HUES6 (cell line): ENCODE measurements at regions not wholly inside any gene's neighbourhood (a gene's known extent, or its start where the extent isn't known, plus 50 kb on each side); places are given as distances from the start of the nearest gene placed in this dataset.
"Not testable (repeated sequence)": the region's sequence is repeated elsewhere in the genome, so short reads cannot be mapped to it uniquely, and the experiment has no call there.

Experiments used
- H3K27ac ChIP-seq: 2 replicates; pipeline ENCODE4 v1.7.0; 2013; ENCODE audit warnings: low read depth, mild to moderate bottlenecking, low read length, inconsistent platforms
- H3K27me3 ChIP-seq: 2 replicates; pipeline ENCODE4 v1.6.1; 2013; ENCODE audit warnings: low read length; ENCODE audit not compliant: control insufficient read depth, insufficient read depth
- H3K36me3 ChIP-seq: 2 replicates; pipeline ENCODE4 v1.6.1; 2013; ENCODE audit warnings: low read length; ENCODE audit not compliant: control insufficient read depth, insufficient read depth
- H3K4me1 ChIP-seq: 2 replicates; pipeline ENCODE4 v1.6.1; 2013; ENCODE audit warnings: low read length; ENCODE audit not compliant: control insufficient read depth, insufficient read depth
- H3K4me3 ChIP-seq: 2 replicates; pipeline ENCODE4 v1.5.1; 2013; ENCODE audit warnings: low read depth, low read length
- H3K9ac ChIP-seq: one replicate; pipeline ENCODE4 v1.6.1; 2013; ENCODE audit warnings: mild to moderate bottlenecking, low read length
- H3K9me3 ChIP-seq: 2 replicates; pipeline ENCODE4 v1.6.1; 2013; ENCODE audit warnings: low read depth, low read length; ENCODE audit not compliant: control insufficient read depth, insufficient read depth

GRCh38 chr15:92753591-92753990 is 98.0 kb upstream of the FAM174B start:
- Histone ChIP-seq H3K9ac (no peak overlapping the region), H3K27me3 (no peaks in the 10 kb centered on the region), H3K4me3 (no peak overlapping the region), H3K4me1 (no peaks in the 10 kb centered on the region), H3K27ac (no peak overlapping the region), H3K9me3 (peaks cover 4% of the 10 kb centered on the region; the same call in 1 of the 2 replicates), H3K36me3 (no peaks in the 10 kb centered on the region)

DNA sequence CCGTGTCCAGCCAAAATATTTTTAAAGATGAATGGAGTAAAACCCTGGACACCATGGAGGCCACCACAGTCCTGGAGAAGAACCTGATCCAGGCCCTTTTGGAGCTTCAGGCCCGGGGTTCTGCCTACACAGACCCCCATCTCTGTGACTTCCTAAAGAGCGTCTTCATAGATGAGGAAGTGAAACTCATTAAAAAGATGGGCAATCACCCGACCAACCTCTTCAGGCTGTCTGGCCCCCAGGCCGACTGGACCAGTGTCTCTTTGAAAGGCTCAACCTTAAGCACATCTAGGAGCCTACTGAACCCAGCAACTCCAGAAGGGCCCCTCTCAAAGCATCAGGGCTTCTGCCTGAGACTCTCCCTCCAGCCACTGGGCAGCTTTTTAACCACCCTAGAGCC is 107.9 kb upstream of the FAM174B start:
- H3K9ac ChIP-seq = no peak overlapping the region
- H3K4me3 ChIP-seq = no peak overlapping the region

GRCh38 chr15:92768131-92768530 is 112.6 kb upstream of the FAM174B start:
- H3K27me3 ChIP-seq, H3K4me3 ChIP-seq, H3K9ac ChIP-seq, H3K27ac ChIP-seq, H3K4me1 ChIP-seq, H3K36me3 ChIP-seq: not testable (repeated sequence)
- H3K9me3 ChIP-seq = peaks cover 13% of the 10 kb centered on the region

More for the DNA sequence above, 107.9 kb upstream of the FAM174B start:
- Histone ChIP-seq H3K27ac (no peak overlapping the region), H3K27me3 (no peaks in the 10 kb centered on the region), H3K4me1 (no peaks in the 10 kb centered on the region), H3K36me3 (no peaks in the 10 kb centered on the region), H3K9me3 (peaks cover 4% of the 10 kb centered on the region; the same call in 1 of the 2 replicates)

GRCh38 chr15:92770641-92771040 is 115.1 kb upstream of the FAM174B start:
- Histone ChIP-seq H3K9me3 (peaks cover 13% of the 10 kb centered on the region), H3K9ac (no peak overlapping the region), H3K4me1 (no peaks in the 10 kb centered on the region), H3K27ac (no peak overlapping the region), H3K4me3 (no peak overlapping the region), H3K27me3 (no peaks in the 10 kb centered on the region), H3K36me3 (no peaks in the 10 kb centered on the region)

DNA sequence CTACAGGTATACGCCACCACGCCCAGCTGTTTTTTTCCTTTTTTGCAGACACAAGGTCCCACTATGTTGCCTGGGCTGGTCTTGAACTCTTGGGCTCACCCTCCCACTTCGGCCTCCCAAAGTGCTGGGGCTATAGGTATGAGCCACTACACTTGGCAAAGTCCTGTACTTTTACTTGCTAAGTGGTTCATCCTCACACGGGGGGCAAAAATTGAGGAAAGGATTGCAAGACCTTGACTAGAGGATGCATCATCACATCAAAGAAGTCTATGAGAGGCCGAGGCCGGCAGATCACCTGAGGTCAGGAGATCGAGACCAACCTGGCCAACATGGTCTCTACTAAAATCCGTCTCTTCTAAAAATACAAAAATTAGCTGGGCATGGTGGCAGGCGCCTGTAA is 116.5 kb upstream of the FAM174B start:
- Histone ChIP-seq H3K4me3 (no peak overlapping the region), H3K4me1 (no peaks in the 10 kb centered on the region), H3K36me3 (no peaks in the 10 kb centered on the region), H3K27ac (no peak overlapping the region), H3K9me3 (peaks cover 10% of the 10 kb centered on the region), H3K27me3 (no peaks in the 10 kb centered on the region), H3K9ac (no peak overlapping the region)

DNA sequence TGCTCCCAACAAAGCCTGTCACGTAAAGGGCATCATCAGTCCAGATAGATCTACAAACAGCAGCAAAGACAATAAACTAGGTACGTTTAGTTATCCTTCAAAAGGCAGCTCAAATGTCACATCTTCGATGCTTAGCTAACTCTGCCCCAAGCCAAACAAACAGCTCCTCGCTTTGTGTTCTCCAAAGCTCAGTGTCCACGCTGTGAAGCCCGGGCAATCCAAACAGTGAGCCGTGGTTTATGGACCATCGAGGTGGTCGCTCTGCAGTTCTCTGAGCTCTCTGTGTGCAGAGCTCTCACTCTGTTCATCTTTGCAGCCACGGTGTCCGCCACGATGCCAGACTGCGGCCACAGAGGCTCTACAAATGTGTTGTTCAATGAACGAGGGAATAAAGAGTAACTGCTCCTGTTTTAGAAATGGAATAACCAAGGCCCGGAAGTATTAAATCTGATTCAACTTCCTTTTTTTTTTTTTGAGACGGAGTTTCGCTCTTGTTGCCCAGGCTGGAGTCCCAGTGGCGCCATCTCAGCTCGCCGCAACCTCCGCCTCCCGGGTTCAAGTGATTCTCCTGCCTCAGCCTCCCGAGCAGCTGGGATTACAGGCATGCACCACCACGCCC is 117.2 kb upstream of the FAM174B start:
- peaks cover 10% of the 10 kb centered on the region for H3K9me3 ChIP-seq
- no peaks in the 10 kb centered on the region for H3K36me3 ChIP-seq
- no peak overlapping the region for H3K9ac ChIP-seq

DNA sequence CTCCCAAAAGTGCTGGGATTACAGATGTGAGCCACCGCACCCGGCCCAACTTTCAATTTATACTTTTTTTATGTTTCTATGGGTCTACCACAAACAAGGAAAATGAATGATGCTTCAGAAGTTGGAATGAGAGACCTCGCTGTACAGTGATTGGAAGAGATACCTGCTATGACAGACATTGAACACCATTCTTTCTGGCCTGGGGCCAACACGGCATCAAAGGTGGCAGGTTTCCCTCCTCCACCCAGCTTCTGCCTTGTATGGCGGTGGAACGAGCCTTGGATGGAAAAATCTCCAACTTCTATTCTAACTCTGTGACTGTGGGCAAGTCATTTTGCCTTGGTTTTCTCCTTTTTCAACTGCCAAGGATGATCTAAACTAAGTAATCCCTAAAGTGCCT is 117.8 kb upstream of the FAM174B start:
- Histone ChIP-seq H3K36me3 (no peaks in the 10 kb centered on the region), H3K27ac (no peak overlapping the region), H3K4me1 (no peaks in the 10 kb centered on the region), H3K4me3 (no peak overlapping the region), H3K9me3 (peaks cover 10% of the 10 kb centered on the region), H3K27me3 (no peaks in the 10 kb centered on the region), H3K9ac (no peak overlapping the region)

More for the DNA sequence above, 117.2 kb upstream of the FAM174B start:
- Histone ChIP-seq H3K27me3 (no peaks in the 10 kb centered on the region), H3K27ac (no peak overlapping the region), H3K4me3 (no peak overlapping the region), H3K4me1 (no peaks in the 10 kb centered on the region)

DNA sequence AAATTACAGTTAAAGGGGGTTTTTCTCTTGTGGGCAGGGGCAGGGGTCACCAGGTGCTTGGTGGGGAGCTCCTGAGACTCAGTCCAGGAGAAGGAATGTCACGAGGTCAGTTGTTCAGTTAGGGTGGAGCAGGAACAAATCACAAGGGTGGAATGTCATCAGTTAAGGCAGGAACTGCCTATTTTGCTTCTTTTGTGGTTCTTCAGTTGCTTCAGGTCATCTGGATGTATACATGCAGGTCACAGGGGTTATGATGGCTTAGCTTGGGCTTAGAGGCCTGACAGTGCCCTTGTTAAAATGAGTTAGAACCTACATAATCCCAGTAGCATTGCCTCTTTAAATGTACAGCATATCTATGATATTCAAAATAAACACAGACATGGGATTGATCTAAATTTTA is 120.2 kb upstream of the CHD2 start:
- H3K4me3 ChIP-seq = no peak overlapping the region
- no peaks in the 10 kb centered on the region for H3K4me1 ChIP-seq
- no peaks in the 10 kb centered on the region; the same call in 1 of the 2 replicates for H3K9me3 ChIP-seq
- no peak overlapping the region for H3K27ac ChIP-seq
- H3K36me3 ChIP-seq = no peaks in the 10 kb centered on the region
- H3K27me3 ChIP-seq = no peaks in the 10 kb centered on the region
- H3K9ac ChIP-seq = no peak overlapping the region

DNA sequence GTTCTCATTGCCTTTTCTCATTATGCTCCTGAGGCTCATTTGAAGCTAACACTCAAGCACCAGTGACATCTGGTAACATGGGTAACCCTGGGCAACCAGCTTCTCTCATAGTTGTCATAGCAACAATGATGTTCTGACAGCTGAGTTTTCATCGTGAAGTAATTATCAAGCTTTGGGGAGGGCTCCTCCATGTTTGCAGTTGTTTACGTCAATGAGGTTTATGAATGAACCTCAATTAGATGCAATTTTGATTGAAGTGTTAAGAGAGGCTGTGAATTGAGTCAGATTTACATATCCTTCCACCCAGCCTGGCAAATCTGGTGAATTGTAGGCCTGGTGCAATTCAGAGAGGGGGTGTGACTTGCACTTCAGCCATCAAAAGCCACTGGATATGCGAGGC is 119.3 kb upstream of the CHD2 start:
- Histone ChIP-seq H3K4me1 (no peaks in the 10 kb centered on the region), H3K9me3 (no peaks in the 10 kb centered on the region; the same call in 1 of the 2 replicates), H3K4me3 (no peak overlapping the region), H3K27me3 (no peaks in the 10 kb centered on the region), H3K36me3 (no peaks in the 10 kb centered on the region), H3K27ac (no peak overlapping the region), H3K9ac (no peak overlapping the region)

DNA sequence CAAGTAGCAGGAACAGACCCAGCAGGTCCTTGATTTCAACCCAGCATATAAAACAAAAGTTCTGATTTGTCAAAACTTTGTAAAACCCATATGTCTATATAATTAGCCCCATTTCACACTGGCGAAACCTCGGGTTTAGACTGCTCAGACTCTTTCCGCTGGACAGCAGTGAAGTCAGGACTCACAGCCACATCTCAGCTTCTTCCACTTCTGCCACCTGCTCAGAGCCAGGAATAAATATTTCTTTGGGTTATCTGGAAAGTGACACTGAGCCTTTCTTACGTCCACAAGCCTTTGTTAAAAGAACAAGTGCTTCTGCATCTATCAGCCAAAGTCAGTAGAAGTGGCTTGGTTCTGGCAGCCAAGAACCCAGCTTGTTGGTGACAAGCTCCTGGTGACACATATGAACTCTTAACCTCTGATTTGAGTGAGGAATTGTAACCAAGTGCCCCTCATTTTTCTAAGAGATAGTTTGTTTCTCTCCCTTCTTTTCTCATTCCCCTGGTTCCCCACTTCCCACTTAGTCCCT is 118.1 kb upstream of the CHD2 start:
- Histone ChIP-seq H3K27ac (no peak overlapping the region), H3K27me3 (no peaks in the 10 kb centered on the region), H3K9me3 (no peaks in the 10 kb centered on the region; the same call in 1 of the 2 replicates), H3K4me1 (no peaks in the 10 kb centered on the region), H3K9ac (no peak overlapping the region), H3K4me3 (no peak overlapping the region), H3K36me3 (no peaks in the 10 kb centered on the region)

GRCh38 chr15:92787116-92787515 is 113.0 kb upstream of the CHD2 start:
- H3K27me3 ChIP-seq = no peaks in the 10 kb centered on the region
- H3K4me3 ChIP-seq = no peak overlapping the region
- no peak overlapping the region for H3K27ac ChIP-seq
- no peaks in the 10 kb centered on the region for H3K36me3 ChIP-seq
- peaks cover 3% of the 10 kb centered on the region; the same call in 1 of the 2 replicates for H3K9me3 ChIP-seq
- H3K4me1 ChIP-seq = no peaks in the 10 kb centered on the region
- H3K9ac ChIP-seq = no peak overlapping the region
